Liver (tissue), 3 donors: ENCODE measurements at regions not wholly inside any gene's neighbourhood (a gene's known extent, or its start where the extent isn't known, plus 50 kb on each side); places are given as distances from the start of the nearest gene placed in this dataset.

Experiments
- ATF3 ChIP-seq: IDR thresholded peaks from 2 replicates; pipeline ENCODE4 v1.6.1; 2016; ENCODE audit warnings: antibody characterized with exemption
- CTCF ChIP-seq: fragments of 150-350 bp; IDR thresholded peaks from 2 replicates; pipeline ENCODE4 v1.5.1; 2017; ENCODE audit warnings: improper control_type of control experiment, low read depth, low read length; ENCODE audit not compliant: missing input control
- EGR1 ChIP-seq, 2 donors: IDR thresholded peaks; 2 replicates each; pipeline ENCODE4 v1.6.1; 2016 to 2018; ENCODE audit warnings: antibody characterized with exemption in 2 of 2, low read depth in 2 of 2
- GABPA ChIP-seq, 2 donors: IDR thresholded peaks in 1 of 2; conservative IDR thresholded peaks in 1 of 2; 2 replicates each; pipeline ENCODE4 v1.6.1; 2016; ENCODE audit warnings: antibody characterized with exemption in 2 of 2, mild to moderate bottlenecking in 1 of 2, moderate library complexity in 1 of 2
- HNF4G ChIP-seq: IDR thresholded peaks from 2 replicates; pipeline ENCODE4 v1.6.1; 2016; ENCODE audit warnings: antibody characterized with exemption
- JUND ChIP-seq, 2 donors: IDR thresholded peaks; 2 replicates each; pipeline ENCODE4 v1.6.1; 2016; ENCODE audit warnings: antibody characterized with exemption in 2 of 2
- NR2F2 ChIP-seq: IDR thresholded peaks from 2 replicates; pipeline ENCODE4 v1.6.1; 2016; ENCODE audit warnings: antibody characterized with exemption
- RAD21 ChIP-seq, 2 donors: IDR thresholded peaks; 2 replicates each; pipeline ENCODE4 v1.6.1; 2016; ENCODE audit warnings: antibody characterized with exemption in 2 of 2, mild to moderate bottlenecking in 2 of 2
- REST ChIP-seq: IDR thresholded peaks from 2 replicates; pipeline ENCODE4 v1.6.1; 2016; ENCODE audit warnings: antibody characterized with exemption, mild to moderate bottlenecking
- SP1 ChIP-seq: IDR thresholded peaks from 2 replicates; pipeline ENCODE4 v1.6.1; 2018; ENCODE audit warnings: antibody characterized with exemption, mild to moderate bottlenecking
- YY1 ChIP-seq: IDR thresholded peaks from 2 replicates; pipeline ENCODE4 v1.6.1; 2016; ENCODE audit warnings: antibody characterized with exemption, mild to moderate bottlenecking
- donor health status: healthy.
- donor health status: healthy.

DNA sequence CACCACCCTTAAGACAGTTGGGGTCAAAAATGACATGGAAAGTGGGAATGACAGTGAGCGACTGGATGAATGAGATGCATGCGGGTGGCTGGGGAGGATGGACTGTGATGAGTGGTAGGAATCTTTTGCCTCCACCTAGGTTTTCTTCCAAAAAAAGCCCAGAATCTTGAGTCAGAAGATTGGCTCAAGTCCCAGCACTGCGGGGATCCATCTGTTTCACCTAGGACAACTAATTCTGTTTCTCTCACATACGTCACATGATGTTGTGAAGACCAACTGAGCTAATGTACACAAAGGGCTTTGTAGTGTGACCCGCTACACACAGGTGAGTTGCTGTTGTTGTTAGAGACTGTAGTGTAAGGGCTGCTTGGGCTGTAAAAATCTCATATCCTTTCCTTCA is 58.5 kb upstream of the SLC35B4 start:
- TF ChIP-seq CTCF, result no peak
- no peak for TF ChIP-seq SP1
- TF ChIP-seq RAD21 (IDR thresholded peaks at IDR 0.05), result no peak
- no peak for TF ChIP-seq JUND (IDR thresholded peaks at IDR 0.05)
- TF ChIP-seq HNF4G, result no peak
- TF ChIP-seq REST, result no peak
- TF ChIP-seq YY1, result no peak
- TF ChIP-seq GABPA (IDR thresholded peaks at IDR 0.05 in 1 of 2, conservative IDR thresholded peaks at IDR 0.05 in 1 of 2), result no peak
- no peak for TF ChIP-seq ATF3
- no peak for TF ChIP-seq EGR1 (IDR thresholded peaks at IDR 0.05; ENCODE audit: low read depth in 2 of 2)
- no peak for TF ChIP-seq NR2F2
